ENCODE measurements at regions not wholly inside any gene's neighbourhood (a gene's known extent, or its start where the extent isn't known, plus 50 kb on each side); places are given as distances from the start of the nearest gene placed in this dataset.

DNA sequence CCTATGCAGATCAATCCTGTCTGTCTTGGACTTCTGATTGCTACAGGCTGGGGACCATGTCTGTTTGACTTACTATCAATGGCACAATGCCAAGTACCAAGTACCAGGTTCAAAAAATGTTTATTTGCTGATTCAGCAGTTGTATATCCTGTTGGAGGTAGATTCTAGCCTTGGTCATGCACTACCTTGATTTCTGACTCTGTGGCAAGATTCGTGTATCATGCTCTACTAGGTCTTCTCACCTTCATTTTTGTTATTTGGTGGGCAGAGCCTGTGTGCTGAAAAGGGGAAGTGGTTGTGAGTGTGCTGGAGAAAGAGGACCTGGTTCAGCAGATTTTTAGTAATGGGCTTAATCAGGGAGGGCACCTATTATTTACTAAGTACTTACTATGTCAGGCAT lies 192.4 kb upstream of the MYLIP start (continued):
- TF ChIP-seq FOXM1 (IDR thresholded peaks at IDR 0.05; ENCODE audit: low read depth, low read length) (no peak), TBL1XR1 (IDR thresholded peaks at IDR 0.05; ENCODE audit: low read depth, low read length) (0 out of 2 replicates have a peak, but pooled peaks have one; percentile 16), MYC (IDR thresholded peaks at IDR 0.05; ENCODE audit: insufficient read depth, insufficient read length, insufficient replicate concordance, low read length, severe bottlenecking) (no peak), POLR2AphosphoS5 (IDR thresholded peaks at IDR 0.05; ENCODE audit: low read length) (no peak), SMARCA5 (IDR thresholded peaks at IDR 0.05) (no peak), RAD21 (IDR thresholded peaks at IDR 0.05; ENCODE audit: insufficient read depth, low read depth, low read length) (no peak), PAX8 (IDR thresholded peaks at IDR 0.05) (no peak), MTA2 (IDR thresholded peaks at IDR 0.05; ENCODE audit: low read depth) (peak; percentile 92), CHD1 (IDR thresholded peaks at IDR 0.05; ENCODE audit: low read depth, low read length) (no peak), NFIC (IDR thresholded peaks at IDR 0.05; ENCODE audit: low read depth, low read length) (no peak), FOXK2 (IDR thresholded peaks at IDR 0.05) (no peak), ZNF24 (IDR thresholded peaks at IDR 0.05) (peak; percentile 89), SIN3A (IDR thresholded peaks at IDR 0.05; ENCODE audit: low read depth, low read length) (no peak), CBX3 (IDR thresholded peaks at IDR 0.05; ENCODE audit: borderline replicate concordance, low read depth) (no peak), HDAC2 (IDR thresholded peaks at IDR 0.05) (no peak)
- TF ChIP-seq, protein P1, sequence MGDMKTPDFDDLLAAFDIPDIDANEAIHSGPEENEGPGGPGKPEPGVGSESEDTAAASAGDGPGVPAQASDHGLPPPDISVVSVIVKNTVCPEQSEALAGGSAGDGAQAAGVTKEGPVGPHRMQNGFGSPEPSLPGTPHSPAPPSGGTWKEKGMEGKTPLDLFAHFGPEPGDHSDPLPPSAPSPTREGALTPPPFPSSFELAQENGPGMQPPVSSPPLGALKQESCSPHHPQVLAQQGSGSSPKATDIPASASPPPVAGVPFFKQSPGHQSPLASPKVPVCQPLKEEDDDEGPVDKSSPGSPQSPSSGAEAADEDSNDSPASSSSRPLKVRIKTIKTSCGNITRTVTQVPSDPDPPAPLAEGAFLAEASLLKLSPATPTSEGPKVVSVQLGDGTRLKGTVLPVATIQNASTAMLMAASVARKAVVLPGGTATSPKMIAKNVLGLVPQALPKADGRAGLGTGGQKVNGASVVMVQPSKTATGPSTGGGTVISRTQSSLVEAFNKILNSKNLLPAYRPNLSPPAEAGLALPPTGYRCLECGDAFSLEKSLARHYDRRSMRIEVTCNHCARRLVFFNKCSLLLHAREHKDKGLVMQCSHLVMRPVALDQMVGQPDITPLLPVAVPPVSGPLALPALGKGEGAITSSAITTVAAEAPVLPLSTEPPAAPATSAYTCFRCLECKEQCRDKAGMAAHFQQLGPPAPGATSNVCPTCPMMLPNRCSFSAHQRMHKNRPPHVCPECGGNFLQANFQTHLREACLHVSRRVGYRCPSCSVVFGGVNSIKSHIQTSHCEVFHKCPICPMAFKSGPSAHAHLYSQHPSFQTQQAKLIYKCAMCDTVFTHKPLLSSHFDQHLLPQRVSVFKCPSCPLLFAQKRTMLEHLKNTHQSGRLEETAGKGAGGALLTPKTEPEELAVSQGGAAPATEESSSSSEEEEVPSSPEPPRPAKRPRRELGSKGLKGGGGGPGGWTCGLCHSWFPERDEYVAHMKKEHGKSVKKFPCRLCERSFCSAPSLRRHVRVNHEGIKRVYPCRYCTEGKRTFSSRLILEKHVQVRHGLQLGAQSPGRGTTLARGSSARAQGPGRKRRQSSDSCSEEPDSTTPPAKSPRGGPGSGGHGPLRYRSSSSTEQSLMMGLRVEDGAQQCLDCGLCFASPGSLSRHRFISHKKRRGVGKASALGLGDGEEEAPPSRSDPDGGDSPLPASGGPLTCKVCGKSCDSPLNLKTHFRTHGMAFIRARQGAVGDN (IDR thresholded peaks at IDR 0.05), result peak; percentile 64
- TF ChIP-seq, protein P2, sequence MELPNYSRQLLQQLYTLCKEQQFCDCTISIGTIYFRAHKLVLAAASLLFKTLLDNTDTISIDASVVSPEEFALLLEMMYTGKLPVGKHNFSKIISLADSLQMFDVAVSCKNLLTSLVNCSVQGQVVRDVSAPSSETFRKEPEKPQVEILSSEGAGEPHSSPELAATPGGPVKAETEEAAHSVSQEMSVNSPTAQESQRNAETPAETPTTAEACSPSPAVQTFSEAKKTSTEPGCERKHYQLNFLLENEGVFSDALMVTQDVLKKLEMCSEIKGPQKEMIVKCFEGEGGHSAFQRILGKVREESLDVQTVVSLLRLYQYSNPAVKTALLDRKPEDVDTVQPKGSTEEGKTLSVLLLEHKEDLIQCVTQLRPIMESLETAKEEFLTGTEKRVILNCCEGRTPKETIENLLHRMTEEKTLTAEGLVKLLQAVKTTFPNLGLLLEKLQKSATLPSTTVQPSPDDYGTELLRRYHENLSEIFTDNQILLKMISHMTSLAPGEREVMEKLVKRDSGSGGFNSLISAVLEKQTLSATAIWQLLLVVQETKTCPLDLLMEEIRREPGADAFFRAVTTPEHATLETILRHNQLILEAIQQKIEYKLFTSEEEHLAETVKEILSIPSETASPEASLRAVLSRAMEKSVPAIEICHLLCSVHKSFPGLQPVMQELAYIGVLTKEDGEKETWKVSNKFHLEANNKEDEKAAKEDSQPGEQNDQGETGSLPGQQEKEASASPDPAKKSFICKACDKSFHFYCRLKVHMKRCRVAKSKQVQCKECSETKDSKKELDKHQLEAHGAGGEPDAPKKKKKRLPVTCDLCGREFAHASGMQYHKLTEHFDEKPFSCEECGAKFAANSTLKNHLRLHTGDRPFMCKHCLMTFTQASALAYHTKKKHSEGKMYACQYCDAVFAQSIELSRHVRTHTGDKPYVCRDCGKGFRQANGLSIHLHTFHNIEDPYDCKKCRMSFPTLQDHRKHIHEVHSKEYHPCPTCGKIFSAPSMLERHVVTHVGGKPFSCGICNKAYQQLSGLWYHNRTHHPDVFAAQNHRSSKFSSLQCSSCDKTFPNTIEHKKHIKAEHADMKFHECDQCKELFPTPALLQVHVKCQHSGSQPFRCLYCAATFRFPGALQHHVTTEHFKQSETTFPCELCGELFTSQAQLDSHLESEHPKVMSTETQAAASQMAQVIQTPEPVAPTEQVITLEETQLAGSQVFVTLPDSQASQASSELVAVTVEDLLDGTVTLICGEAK (IDR thresholded peaks at IDR 0.05; ENCODE audit: borderline replicate concordance), result no peak
- TF ChIP-seq, protein P3, sequence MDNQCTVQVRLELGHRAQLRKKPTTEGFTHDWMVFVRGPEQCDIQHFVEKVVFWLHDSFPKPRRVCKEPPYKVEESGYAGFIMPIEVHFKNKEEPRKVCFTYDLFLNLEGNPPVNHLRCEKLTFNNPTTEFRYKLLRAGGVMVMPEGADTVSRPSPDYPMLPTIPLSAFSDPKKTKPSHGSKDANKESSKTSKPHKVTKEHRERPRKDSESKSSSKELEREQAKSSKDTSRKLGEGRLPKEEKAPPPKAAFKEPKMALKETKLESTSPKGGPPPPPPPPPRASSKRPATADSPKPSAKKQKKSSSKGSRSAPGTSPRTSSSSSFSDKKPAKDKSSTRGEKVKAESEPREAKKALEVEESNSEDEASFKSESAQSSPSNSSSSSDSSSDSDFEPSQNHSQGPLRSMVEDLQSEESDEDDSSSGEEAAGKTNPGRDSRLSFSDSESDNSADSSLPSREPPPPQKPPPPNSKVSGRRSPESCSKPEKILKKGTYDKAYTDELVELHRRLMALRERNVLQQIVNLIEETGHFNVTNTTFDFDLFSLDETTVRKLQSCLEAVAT (IDR thresholded peaks at IDR 0.05), result peak; percentile 65
- TF ChIP-seq, protein P4, sequence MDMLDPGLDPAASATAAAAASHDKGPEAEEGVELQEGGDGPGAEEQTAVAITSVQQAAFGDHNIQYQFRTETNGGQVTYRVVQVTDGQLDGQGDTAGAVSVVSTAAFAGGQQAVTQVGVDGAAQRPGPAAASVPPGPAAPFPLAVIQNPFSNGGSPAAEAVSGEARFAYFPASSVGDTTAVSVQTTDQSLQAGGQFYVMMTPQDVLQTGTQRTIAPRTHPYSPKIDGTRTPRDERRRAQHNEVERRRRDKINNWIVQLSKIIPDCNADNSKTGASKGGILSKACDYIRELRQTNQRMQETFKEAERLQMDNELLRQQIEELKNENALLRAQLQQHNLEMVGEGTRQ (IDR thresholded peaks at IDR 0.05; ENCODE audit: borderline replicate concordance, low read depth, low read length), result no peak

Measured in GM12878 (cell line).